Activated CD8-positive, alpha-beta memory T cell treated with anti-CD3 and anti-CD28 coated beads, Interleukin-2, amount 50 U/mL, for 48 hours (primary cell): ENCODE measurements at regions not wholly inside any gene's neighbourhood (a gene's known extent, or its start where the extent isn't known, plus 50 kb on each side); places are given as distances from the start of the nearest gene placed in this dataset.
"Not testable (repeated sequence)": the region's sequence is repeated elsewhere in the genome, so short reads cannot be mapped to it uniquely, and the experiment has no call there.

Experiments used
- DNase-seq: peaks from one replicate; pipeline ENCODE4 v3.0.0-alpha.2; 2020

DNA sequence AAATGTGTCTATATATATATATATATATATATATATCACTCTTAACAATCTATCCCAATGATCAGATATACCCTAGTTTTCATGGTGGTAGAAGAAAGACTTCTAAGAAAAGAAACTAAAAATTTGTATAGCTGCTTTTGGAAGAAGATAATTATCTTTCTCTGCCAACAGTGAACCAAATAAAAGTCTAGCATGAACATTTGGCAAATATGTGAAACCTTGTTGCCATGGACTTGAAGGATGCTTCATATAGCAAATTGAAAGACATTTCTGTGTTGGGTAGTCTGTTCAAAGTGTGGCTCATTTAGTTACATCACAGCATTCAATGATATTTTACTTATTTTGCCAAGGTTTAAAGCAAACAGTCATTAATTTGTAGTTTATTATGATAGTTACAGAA lies 219.9 kb upstream of the NECTIN3 start:
- no peak for DNase-seq

DNA sequence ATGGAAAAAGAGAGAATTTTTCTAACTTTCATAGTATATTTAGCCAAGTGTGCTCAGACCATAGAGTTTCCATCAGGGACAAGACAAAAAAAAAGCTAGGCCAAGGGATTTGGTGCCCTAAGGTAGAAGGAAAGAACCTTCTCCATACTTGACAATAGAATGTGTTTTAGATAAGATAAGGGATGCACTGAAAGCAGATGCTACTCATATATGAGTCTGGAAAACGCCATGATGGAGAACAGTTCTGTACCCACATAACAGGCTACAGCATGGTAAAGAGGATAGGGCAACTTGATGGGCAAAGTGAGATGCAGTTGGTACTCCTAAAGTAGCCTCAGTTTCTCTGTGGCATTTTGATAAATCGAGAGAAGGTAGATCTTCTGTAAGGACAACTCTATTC lies 216.4 kb upstream of the NECTIN3 start:
- no peak for DNase-seq

DNA sequence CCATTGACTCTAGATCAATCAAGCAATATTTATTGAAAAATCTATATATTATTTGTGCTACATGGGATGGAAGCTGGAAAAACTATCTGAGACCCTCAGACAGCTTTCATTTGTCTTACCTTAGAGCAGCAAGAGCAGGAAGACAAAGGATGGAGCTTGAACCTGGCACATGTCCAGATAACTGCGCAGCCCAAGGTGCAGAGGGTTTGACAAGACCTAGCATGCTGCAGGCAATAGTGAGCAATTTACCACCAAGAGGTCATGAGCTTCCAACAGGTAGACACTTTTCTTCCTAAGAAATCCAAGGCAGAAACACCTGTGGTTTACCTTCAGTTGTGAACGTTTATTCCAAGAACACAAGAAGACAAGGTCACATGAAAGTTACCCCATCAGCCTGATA lies 214.7 kb upstream of the NECTIN3 start:
- DNase-seq, result no peak

DNA sequence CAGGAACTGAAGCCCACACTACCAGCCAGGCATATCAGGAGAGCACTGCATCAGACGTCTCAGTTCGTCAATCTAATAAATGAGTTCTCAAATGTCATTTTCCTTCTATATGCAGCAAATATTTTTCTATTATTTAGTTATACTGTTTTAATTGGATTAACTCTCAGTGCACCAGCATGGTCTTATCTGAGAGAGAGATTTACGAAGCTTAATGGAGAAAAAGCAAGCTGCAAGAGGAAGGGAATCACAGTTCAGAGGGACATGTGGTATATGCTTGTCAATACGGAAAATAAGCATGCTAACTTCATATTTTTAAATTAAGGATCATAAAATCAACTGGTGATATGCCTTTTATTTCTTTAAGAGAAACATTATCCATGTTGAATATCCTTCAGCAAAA lies 213.1 kb upstream of the NECTIN3 start:
- no peak for DNase-seq

DNA sequence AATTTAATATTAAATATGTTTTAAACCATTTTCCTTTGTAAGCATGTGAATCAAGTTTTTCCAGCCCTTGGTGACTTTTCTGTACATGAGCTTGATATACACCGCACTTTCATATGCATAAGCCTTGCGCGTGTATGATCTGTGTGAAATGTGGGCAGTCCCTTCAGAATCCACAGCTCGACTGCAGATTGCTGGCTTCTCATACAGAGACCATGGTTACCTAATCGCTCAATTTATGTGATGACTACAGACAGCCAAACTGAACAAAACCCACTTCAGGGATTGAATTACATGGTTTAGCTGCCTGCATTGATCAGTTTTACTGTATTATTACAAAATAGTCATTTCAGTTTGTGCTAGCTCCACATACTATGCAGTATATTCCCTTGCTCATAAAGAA lies 212.3 kb upstream of the NECTIN3 start:
- no peak for DNase-seq

DNA sequence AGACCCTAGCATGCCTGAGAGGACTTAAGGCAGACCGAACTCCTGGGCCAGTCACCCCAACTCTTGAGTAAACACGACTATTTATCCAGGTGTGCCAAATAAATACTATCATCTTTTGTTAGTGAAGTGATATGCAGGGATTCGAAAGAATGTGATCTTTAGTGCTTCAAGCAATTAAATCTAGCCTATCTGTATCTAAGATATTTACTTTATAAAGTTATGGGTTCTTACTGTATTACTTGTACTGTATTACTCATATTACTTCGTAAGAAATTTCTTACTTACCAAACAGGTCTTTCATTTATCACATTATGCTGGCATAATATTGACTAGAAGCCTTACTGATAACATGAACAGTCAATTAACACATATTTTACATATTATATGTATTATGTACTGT lies 211.6 kb upstream of the NECTIN3 start:
- no peak for DNase-seq

DNA sequence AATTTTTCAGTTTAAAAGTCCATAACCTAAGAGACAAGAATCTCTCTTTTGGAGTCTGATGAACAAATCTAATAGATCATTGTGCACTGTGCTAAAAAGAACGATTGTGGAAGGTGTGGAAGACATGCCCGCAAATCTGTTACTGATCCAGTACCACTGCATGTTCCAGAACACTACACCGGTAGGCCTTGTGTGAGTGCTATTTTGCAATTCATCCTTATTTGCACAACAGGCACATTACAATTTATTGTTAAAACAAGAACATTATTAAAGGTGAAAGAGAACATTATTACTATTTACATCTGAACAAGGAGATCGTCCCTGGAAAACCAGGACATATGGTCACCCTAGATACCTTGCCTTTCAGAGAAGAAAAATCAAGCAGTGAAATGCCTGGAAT lies 205.7 kb upstream of the NECTIN3 start:
- DNase-seq, result no peak

DNA sequence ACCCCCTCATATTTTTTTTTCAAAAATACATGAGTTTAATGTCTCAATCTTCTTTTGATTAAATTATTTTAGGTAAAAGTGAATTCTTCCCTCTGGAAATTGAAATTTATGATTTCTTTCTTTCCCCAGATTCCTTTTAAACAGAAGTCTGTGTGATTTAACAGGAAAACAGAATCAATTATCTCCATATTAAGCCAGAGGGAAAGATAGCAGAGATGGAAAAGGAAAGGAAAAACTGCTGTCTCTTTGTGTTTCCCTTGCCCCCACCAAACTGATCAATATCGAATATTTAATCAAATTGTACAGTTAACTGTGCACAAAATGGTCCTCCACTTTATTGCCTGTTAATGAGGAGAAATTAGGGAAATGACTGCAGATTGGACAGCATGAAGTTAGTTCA lies 203.5 kb upstream of the NECTIN3 start:
- no peak for DNase-seq

DNA sequence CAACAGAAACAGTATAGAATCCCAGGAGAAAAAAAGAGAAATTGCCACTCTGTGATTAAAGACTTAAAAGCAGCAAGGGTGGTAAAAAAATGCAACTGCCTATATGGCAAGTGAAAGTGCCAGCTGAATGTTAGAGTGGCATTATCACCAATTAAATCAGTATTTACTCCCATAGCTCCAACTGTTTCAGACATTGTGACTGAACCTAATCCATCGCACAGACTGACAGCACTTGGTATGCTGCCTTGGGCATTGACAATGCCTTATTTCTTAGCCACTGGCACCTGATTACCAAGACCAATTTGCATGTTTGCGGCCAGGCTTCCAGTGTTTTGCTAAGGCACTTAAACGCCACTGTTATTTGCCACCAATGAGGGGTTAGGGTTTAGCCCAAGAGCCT lies 201.9 kb upstream of the NECTIN3 start:
- no peak for DNase-seq

DNA sequence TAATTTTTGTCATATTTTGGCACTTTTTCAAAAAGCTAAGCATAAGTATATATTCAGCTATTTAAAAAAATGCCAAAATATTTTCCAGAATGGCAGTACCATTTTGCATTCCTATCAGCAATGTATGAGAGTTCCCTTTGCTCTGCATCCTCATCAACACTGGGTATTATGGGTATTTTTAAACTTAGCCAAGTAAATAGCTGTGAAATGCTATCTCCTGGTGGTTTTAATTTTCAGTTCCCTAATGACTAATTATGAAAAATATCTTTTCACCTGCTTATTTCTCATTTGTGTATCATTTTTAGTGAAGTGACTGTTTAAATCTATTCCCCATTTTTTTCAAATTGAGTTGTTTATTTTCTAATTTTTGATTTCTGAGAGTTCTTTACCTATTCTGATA lies 199.7 kb upstream of the NECTIN3 start:
- no peak for DNase-seq

DNA sequence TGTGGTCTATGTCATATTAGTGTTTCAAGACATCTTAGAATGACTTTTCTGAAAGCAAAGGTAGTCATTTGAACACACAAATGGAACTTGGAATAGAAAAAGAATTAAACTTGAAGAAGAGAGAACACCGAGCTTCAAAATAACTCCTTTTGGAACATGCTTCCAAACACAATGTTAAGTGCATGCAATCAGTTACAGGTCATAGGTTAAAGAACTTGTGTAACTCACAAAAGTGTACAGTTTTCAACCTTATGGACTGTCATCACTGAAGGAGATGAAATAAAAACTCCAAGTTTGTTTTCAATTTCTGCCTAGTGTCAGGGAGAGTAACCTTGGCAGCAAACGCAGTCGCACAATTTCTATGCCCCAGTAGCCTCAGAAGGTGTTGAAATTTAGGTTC lies 192.9 kb upstream of the NECTIN3 start:
- DNase-seq, result no peak

DNA sequence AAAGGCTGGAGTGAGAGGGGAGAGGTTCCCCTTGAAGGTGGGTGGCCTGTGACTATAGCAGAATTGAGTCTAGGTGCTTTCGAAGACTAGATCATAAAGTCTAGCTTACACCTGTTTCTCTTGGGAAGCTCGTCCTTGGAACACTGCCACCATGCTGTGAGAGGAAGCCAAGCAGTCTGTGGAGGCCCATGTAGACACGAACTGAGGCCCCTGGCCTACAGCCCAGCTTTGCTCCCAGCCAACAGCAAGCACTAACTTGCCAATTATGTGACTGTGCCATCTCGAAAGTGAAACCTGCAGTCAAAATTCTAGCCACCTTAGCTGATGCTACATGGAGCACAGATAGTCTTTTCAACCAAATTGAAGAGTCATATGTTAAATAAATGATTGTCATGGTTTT lies 190.5 kb upstream of the NECTIN3 start:
- DNase-seq, result no peak

DNA sequence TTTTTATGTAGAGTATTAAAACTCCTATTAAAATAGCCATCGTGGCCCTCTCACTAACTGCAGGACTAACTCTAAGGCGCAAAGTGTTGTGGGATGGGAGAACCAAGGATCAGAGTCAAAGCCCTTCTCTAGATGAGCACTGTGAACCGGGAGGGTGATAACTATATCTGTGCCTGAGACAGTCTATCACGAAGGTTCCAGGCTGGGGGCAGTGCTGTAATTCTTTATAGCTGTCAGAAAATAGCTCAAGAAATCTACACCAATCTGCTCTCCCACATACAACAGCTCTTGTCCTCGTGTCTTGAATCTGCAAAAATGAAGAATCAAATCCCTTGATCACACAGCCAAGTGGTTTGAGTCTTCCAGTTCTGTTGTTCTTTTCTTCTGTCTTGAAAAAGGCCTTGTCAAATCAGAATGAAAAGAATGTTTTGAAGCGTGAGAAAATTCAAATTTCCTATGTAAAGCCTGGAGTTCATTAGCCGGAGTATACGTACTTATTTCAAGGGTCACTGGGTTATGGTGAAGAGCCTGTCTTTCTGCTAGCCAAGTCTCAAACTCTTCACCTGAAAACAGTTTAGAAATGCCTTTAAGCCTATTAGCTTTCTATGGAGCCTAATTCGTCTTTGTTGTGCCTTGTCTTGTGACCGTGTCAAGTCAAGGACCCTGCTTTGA lies 185.3 kb upstream of the NECTIN3 start:
- no peak for DNase-seq

DNA sequence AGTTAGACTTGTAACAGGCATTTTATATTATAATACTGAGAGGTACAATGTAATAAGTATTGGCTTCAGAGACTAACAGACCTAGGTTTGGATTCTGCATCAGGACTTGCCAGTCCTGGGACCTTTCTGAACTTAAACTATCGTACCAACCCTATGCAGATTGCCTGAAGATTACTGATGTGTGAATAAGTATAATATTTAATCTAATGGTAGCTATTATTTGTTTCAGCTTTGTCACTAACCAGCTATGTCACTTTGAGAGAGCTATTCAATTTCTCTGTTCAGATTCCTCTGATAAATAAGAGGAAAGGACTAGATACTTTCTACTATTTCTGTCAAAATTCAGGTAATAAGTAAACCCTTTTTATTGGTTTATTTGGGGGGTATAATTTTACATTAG lies 184.4 kb upstream of the NECTIN3 start:
- DNase-seq, result no peak

DNA sequence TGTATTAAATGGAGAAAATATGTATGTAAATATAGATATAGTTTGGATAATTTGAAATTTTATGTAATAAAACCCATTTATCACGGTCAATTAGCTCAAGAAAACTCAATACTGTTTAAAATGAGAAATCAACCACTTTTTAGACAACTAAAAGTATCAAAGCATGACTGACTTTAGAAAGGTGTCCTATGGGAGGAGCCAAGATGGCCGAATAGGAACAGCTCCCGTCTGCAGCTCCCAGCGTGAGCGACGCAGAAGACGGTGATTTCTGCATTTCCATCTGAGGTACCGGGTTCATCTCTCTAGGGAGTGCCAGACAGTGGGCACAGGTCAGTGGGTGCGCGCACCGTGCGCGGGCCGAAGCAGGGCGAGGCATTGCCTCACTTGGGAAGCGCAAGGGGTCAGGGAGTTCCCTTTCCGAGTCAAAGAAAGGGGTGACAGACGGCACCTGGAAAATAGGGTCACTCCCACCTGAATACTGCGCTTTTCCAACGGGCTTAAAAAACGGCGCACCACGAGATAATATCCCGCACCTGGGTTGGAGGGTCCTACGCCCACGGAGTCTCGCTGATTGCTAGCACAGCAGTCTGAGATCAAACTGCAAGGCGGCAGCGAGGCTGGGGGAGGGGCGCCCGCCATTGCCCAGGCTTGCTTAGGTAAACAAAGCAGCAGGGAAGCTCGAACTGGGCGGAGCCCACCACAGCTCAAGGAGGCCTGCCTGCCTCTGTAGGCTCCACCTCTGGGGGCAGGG lies 182.8 kb upstream of the NECTIN3 start:
- DNase-seq, result not testable (repeated sequence)

DNA sequence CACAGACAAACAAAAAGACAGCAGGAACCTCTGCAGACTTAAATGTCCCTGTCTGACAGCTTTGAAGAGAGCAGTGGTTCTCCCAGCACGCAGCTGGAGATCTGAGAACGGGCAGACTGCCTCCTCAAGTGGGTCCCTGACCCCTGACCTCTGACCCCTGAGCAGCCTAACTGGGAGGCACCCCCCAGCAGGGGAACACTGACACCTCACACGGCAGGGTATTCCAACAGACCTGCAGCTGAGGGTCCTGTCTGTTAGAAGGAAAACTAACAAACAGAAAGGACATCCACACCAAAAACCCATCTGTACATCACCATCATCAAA lies 182.3 kb upstream of the NECTIN3 start:
- not testable (repeated sequence) for DNase-seq

DNA sequence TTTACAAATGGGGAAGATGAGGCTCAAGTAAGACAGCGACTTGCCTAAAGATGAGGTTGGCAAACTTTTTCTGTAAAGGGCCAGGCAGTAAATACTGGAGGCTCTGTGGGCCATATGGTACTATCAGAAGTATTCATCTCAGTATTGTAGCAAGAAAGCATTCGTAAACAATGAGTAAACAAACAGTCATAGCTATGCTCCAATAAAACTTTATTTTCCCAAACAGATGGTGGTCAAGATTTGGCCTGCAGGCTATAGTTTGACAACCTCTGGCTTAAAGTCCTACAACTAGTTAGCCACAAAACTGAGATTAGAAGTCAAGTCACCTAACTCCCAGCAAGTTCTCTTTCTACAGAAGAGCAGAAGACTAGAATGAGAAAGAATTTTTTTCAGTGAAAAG lies 177.0 kb upstream of the NECTIN3 start:
- no peak for DNase-seq

DNA sequence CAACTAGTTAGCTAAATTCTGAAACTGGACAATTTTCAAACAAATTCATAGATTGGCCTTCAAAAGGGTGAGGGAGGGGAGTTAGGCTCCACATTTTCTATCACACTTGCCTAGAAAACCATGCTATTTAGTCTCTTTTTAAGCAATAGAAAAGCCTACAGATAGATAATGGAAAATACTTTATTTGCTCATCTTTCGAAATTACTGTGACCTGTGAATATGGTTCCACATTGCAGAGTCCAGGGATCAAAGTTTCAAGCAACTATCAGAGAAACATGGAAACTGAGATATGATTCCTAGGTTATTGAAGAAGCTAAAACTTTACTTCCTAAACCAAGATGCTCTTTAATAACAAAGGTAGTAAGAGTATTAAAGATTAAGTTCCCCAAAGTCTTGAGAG lies 176.6 kb upstream of the NECTIN3 start:
- no peak for DNase-seq

DNA sequence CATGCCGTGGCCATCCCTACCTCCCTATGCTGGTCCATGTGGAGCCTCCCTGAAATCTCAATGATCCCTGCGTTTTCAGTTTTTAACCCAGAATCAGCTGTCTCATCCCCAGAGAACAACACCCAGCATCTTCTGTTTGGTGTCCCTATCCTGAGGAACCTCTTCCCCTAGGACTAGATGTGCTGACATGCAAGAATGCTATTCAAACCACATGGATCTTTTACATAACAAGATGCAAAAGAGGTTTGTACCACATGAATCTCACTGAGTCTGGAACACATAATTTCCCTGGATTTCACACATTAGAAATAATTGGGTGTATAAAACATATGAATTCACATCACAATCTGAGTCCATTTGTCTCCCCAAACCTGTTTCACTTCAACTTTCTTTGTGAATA lies 174.6 kb upstream of the NECTIN3 start:
- no peak for DNase-seq

DNA sequence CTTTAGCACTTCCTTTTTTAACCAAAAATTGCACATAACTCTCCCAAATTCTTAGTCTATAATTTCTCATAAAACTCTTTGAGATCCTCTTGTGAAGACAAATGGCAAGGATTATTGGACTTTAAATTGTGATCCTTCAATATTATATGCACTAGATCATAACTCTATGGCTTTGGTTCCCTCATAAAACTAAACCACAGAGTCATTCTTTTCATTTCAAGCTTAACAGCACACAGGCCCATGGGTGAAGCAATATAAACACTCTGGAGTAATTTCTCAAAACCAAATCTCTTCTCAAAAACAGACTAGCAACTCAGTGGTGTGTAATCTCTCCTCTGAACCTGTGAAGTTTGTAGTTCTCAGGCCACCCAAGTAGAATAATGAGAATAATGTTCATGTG lies 171.0 kb upstream of the NECTIN3 start:
- no peak for DNase-seq

DNA sequence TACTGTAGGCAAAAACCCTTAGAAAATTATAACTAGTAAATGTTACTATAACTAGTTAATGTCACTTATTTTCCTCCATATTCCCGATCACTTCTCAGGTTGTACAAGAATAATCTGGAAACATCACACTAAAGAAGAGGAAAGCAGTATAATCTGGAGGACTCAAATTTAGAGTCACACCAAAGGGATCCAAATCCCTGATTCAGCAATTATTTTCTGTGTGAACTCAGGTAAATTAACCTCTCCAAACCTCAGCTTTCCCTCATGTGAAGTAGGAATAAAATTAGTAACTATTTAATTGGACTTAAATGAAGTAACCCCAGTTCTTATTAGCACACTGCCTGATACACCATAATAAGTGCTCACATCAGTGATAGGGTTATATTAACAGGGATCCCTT lies 170.1 kb upstream of the NECTIN3 start:
- no peak for DNase-seq

DNA sequence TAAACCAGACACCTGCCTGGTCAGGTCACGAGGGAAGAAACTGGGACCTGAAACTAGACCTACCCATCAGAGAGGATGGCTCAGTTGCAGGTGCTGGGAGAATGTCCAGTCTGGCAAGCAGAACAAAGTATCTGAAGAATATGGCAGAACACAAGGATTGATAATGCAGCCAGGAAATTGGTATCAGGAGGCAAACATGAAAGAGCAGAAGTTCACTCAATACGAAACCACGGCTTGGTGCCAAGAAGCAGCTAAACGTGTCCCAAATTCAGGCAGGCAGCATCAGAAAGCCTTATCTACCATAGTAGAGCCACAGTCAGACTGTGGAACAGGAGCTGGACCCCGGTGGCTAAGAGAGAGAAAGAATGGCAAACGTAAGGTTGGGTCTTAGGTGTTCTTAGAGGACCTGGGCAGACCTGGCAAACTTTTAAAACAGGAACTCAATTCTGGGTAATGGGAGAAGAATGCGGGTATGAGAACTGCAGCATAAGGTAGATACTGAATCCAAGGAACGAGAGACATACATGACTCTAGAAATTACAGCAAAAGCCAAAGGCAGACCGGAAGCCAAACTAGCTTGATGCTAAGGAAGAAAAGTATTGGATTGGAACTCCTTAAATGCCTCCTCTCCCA lies 169.0 kb upstream of the NECTIN3 start:
- no peak for DNase-seq

DNA sequence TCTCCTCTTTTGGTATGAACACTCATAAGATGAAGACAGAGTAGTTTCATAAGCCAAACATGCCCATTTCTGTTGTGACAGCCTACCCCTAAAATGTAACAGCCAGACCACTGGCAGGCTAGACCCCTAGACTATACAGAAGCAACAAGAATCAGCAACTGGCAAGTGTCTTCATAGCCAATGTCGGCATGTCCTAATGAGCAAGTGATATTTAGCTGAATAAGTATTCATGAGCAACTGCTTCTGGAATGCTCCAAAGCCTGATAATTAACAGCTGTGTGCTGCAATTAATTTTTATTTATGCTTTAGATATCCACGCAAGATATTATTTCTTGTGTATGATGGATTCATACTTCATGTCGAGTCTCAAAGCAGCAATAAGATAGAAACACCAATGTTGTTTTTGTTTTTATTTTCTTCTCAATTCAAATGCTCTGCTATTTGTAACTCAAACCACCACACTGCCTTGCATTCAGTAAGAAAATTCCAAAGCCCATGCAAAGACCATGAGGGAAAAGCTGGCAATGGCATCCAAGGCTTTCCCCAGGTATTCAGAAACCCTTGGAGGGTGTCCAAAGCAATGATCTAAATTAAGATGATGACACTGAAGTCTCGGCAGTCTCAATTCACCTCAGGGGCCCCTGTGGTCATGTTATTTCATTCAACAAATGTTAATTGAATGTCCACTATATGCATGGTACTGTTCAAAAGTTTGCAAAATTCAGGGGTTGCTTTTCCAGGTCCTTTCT lies 167.7 kb upstream of the NECTIN3 start:
- DNase-seq, result no peak

DNA sequence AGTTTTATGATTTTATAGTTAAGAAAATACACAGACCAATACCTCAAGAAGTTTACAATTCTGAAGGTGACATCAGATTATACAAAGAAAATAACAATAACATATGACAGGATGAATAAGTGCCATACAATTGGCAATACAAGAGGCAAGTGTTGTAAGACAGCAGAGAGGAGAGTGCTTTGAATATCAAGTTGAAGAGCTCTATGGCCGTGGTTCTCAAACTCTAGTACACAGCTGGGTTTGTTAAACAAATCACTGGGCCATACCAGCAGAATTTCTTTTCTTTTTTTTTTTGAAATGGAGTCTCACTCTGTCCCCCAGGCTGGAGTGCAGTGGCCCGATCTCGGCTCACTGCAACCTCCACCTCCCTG lies 167.1 kb upstream of the NECTIN3 start:
- no peak for DNase-seq
